ENCODE measurements at regions not wholly inside any gene's neighbourhood (a gene's known extent, or its start where the extent isn't known, plus 50 kb on each side); places are given as distances from the start of the nearest gene placed in this dataset.

DNA sequence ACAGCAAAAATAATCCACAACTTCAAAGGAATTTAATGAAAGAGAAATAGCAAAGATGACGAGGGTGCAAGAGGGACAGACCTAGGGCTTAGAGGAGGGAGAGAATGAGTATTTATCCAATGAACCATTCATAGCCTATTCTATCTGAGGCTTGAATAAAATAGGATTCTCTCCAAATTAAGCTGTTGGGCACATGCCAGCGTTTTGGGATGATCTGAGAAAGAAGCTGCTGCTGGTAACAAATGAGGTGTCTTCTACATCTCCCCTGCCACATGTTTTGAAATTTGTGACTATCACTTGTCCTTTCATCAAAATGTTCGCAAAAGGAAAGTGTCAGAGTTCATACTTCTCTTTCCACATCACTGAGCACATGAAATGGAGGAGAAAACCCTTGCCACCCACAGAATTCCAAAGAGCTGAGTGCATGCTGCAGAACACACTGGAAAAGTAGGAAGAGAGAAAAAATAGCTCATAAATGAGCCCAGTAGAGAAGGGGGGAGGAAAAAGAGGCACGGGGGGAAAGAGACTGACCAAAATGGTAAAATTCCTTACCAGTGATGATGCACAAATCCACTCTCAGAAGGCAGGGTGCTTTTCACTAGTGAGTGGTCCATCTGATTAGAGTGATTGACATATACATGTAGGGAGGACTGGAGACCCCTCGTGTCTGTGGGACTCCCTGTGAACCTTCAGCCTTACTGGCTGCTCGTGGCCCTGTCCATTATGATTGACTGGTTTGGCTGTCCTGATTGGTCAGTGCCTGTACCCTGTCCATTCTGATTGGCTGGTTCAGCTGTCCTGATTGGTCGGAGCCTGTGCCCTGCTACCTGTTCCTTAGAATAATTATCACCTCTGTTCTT lies 180.5 kb downstream of the OGFRL1 start:
- Mint-ChIP-seq H3K4me3 (ENCODE audit: unreplicated experiment) (peak overlapping the region; percentile 28), H3K36me3 (ENCODE audit: low read depth) (peaks cover 4% of the 10 kb centered on the region), H3K4me1 (ENCODE audit: low read depth) (peaks cover 30% of the 10 kb centered on the region), H3K27ac (ENCODE audit: unreplicated experiment) (peak overlapping the region; percentile 83), H3K9me3 (ENCODE audit: low read depth) (peaks cover 28% of the 10 kb centered on the region), H3K27me3 (ENCODE audit: low read depth) (no peaks in the 10 kb centered on the region)
- TF ChIP-seq, protein P1, sequence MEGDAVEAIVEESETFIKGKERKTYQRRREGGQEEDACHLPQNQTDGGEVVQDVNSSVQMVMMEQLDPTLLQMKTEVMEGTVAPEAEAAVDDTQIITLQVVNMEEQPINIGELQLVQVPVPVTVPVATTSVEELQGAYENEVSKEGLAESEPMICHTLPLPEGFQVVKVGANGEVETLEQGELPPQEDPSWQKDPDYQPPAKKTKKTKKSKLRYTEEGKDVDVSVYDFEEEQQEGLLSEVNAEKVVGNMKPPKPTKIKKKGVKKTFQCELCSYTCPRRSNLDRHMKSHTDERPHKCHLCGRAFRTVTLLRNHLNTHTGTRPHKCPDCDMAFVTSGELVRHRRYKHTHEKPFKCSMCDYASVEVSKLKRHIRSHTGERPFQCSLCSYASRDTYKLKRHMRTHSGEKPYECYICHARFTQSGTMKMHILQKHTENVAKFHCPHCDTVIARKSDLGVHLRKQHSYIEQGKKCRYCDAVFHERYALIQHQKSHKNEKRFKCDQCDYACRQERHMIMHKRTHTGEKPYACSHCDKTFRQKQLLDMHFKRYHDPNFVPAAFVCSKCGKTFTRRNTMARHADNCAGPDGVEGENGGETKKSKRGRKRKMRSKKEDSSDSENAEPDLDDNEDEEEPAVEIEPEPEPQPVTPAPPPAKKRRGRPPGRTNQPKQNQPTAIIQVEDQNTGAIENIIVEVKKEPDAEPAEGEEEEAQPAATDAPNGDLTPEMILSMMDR (IDR thresholded peaks at IDR 0.05) = no peak
- DNase-seq (ENCODE audit: low spot score) = no peak

DNA sequence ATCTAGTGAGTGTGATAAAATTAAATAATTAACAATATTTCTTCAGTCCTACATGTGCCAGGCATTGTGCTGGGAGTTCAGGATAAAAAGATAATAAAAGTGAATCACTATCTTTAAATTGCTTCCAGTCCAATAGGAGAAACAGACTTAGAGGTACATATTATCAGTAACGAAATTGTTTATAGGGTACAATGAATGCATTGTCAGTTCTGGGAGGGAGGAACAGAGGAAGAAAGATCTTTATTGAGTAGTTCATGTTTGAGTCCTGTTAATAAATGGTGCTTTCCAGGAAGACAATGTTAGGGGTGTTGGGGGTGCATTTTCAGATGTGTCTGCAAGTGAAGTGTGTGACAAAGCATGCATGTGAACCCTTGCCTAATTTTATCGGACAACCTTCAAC lies 183.1 kb downstream of the OGFRL1 start:
- no peaks in the 10 kb centered on the region for H3K27me3 Mint-ChIP-seq (ENCODE audit: low read depth)
- H3K27ac Mint-ChIP-seq (ENCODE audit: unreplicated experiment) = no peak overlapping the region
- TF ChIP-seq, protein P1 (IDR thresholded peaks at IDR 0.05) = no peak
- no peak for DNase-seq (ENCODE audit: low spot score)
- no peak overlapping the region for H3K4me3 Mint-ChIP-seq (ENCODE audit: unreplicated experiment)
- no peaks in the 10 kb centered on the region for H3K36me3 Mint-ChIP-seq (ENCODE audit: low read depth)
- H3K9me3 Mint-ChIP-seq (ENCODE audit: low read depth) = peaks cover 6% of the 10 kb centered on the region
- H3K4me1 Mint-ChIP-seq (ENCODE audit: low read depth) = peaks cover 31% of the 10 kb centered on the region

DNA sequence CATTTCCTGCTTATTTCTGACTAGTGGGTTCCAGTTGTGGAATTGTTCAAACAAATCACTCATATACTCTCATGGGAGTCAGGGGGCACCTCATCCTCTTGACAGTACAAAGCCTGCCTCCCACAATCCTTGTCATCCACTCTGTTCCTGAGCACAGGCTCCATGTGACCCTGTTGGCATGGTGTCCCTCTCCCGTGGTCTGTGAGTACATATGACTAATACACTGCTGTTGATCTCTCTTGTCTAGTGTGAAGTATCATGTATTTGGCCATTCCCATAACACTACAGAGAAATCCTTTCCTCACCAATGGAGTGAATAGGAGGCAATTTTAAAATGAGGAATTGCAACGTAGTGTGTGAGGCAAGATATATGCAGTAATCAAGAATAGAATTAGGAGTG lies 185.3 kb downstream of the OGFRL1 start:
- TF ChIP-seq, protein P1 (IDR thresholded peaks at IDR 0.05) = no peak
- Mint-ChIP-seq H3K27me3 (ENCODE audit: low read depth) (no peaks in the 10 kb centered on the region), H3K4me3 (ENCODE audit: unreplicated experiment) (no peak overlapping the region), H3K27ac (ENCODE audit: unreplicated experiment) (peak overlapping the region; percentile 84), H3K9me3 (ENCODE audit: low read depth) (peaks cover 6% of the 10 kb centered on the region), H3K36me3 (ENCODE audit: low read depth) (no peaks in the 10 kb centered on the region), H3K4me1 (ENCODE audit: low read depth) (peaks cover 35% of the 10 kb centered on the region)
- DNase-seq (ENCODE audit: low spot score) = no peak

DNA sequence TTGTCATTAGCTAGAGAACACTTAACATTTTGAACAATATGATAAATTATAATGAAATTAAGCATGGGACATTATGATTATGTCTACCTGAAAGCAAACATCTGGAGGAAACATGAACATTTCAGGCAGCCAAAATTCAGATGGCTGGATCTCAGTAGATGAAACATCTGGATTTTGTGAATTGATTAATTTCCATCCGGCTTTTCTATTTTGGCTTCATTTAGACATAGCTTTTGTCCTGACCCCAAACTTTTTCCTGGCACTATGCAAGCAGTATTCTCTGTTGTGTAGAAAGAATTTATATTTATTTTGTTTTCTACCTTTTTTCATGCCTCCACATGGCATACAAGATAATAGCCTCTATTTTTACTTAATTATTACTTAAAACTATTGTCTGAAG lies 186.3 kb downstream of the OGFRL1 start:
- peaks cover 34% of the 10 kb centered on the region for H3K4me1 Mint-ChIP-seq (ENCODE audit: low read depth)
- no peaks in the 10 kb centered on the region for H3K27me3 Mint-ChIP-seq (ENCODE audit: low read depth)
- no peak overlapping the region for H3K4me3 Mint-ChIP-seq (ENCODE audit: unreplicated experiment)
- TF ChIP-seq, protein P1 (IDR thresholded peaks at IDR 0.05) = no peak
- DNase-seq (ENCODE audit: low spot score) = no peak
- H3K27ac Mint-ChIP-seq (ENCODE audit: unreplicated experiment) = no peak overlapping the region
- peaks cover 6% of the 10 kb centered on the region for H3K9me3 Mint-ChIP-seq (ENCODE audit: low read depth)
- H3K36me3 Mint-ChIP-seq (ENCODE audit: low read depth) = no peaks in the 10 kb centered on the region

DNA sequence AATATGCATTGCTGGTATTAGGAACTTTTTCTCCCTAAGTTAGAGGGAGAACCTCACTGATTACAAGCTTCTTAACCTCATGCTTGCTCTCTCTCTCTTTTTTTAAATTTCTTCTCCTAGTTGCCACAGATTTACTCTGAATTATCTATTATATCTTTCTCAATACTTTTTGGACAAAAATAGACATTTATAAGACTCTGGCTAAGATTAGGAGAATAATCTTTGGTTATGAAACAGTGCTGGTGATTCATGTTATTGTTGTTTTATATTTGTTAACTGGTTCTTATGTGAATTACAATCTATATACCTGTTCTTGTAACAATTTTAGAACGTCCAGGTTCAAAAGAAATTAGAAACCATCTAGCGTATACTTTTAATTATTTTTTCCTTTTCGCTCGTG lies 187.8 kb downstream of the OGFRL1 start:
- H3K27me3 Mint-ChIP-seq (ENCODE audit: low read depth) = no peaks in the 10 kb centered on the region
- no peak for DNase-seq (ENCODE audit: low spot score)
- no peak overlapping the region for H3K27ac Mint-ChIP-seq (ENCODE audit: unreplicated experiment)
- TF ChIP-seq, protein P1 (IDR thresholded peaks at IDR 0.05) = no peak
- no peaks in the 10 kb centered on the region for H3K36me3 Mint-ChIP-seq (ENCODE audit: low read depth)
- H3K4me3 Mint-ChIP-seq (ENCODE audit: unreplicated experiment) = no peak overlapping the region
- H3K4me1 Mint-ChIP-seq (ENCODE audit: low read depth) = peaks cover 31% of the 10 kb centered on the region
- H3K9me3 Mint-ChIP-seq (ENCODE audit: low read depth) = no peaks in the 10 kb centered on the region

All from chondrocyte (in vitro differentiated cells).